ENCODE measurements at regions not wholly inside any gene's neighbourhood (a gene's known extent, or its start where the extent isn't known, plus 50 kb on each side); places are given as distances from the start of the nearest gene placed in this dataset.
A peak's percentile ranks its signal among the peaks of the same experiment; 100 is the strongest.

- H3K9ac ChIP-seq (ENCODE audit: low read length) = no peak overlapping the region
- ChIA-PET RAD21 (ENCODE audit: low non-redundant PET in 1 of 2, low total read pairs in 2 of 2, uncharacterized antibody in 2 of 2, unreplicated experiment in 2 of 2) (no interaction called here), CTCF (no interaction called here), POLR2A (interaction anchor here (1.1 to 1.5 kb wide), 3 partner anchors 55 to 81 kb away, joined by 3 to 4 read pairs (median 4); no protein-coding TSS in a partner anchor)
- TF ChIP-seq RAD21 (IDR thresholded peaks at IDR 0.05; ENCODE audit: low read depth) = no peak
- TF ChIP-seq SIN3A (IDR thresholded peaks at IDR 0.05; ENCODE audit: low read depth) = no peak
- no peak for TF ChIP-seq EGR1 (IDR thresholded peaks at IDR 0.05; ENCODE audit: low read depth)
- TF ChIP-seq MAX (IDR thresholded peaks at IDR 0.05) = no peak
- TF ChIP-seq ZNF274 (IDR thresholded peaks at IDR 0.05; ENCODE audit: low read depth, low read length) = no peak
- no peak for TF ChIP-seq FOSL1 (IDR thresholded peaks at IDR 0.05; ENCODE audit: low read depth)
- no peak for TF ChIP-seq SRF (IDR thresholded peaks at IDR 0.05; ENCODE audit: low read depth)
- no peak for TF ChIP-seq CEBPB (IDR thresholded peaks at IDR 0.05; ENCODE audit: low read depth)
- no peak for TF ChIP-seq EZH2 (IDR thresholded peaks at IDR 0.05)
- no peak for TF ChIP-seq ELF1 (IDR thresholded peaks at IDR 0.05; ENCODE audit: borderline replicate concordance, low read depth)
- no peak overlapping the region for H3K27ac ChIP-seq (ENCODE audit: low read depth, low read length)
- H4K20me1 ChIP-seq (ENCODE audit: insufficient read depth) = no peaks in the 10 kb centered on the region
- no peak overlapping the region for H3K4me3 ChIP-seq (replicated peaks in 1 of 2; ENCODE audit: low read depth in 1 of 2, low read length in 2 of 2)
- no peak overlapping the region for H3K4me2 ChIP-seq (ENCODE audit: low read length)
- ATAC-seq = no peak
- no peaks in the 10 kb centered on the region for H3K9me3 ChIP-seq (ENCODE audit: control insufficient read depth in 1 of 2, insufficient read depth in 1 of 2, low read depth in 1 of 2, low read length in 2 of 2)
- intact Hi-C loops (cut with micrococcal nuclease) = no loop called here
- no peaks in the 10 kb centered on the region for H3K79me2 ChIP-seq (ENCODE audit: insufficient read depth, low read length)
- DNase-seq (ENCODE audit: low read depth, low spot score) = no peak
- no TSS peak for BruUV-seq (replicated peaks)
- H3K4me1 ChIP-seq (ENCODE audit: control insufficient read depth in 1 of 2, insufficient read depth in 2 of 2, low read length in 2 of 2) = peaks cover 37 to 41% of the 10 kb centered on the region in 2 experiments
- H3K9me2 ChIP-seq (ENCODE audit: insufficient read depth) = no peaks in the 10 kb centered on the region
- H2AFZ ChIP-seq (ENCODE audit: low read depth, low read length, poor library complexity, severe bottlenecking) = no peak overlapping the region
- H3K27me3 ChIP-seq (ENCODE audit: insufficient read depth, low read length) = no peaks in the 10 kb centered on the region
- H3K36me3 ChIP-seq (ENCODE audit: control insufficient read depth in 1 of 2, insufficient read depth in 2 of 2, low read length in 2 of 2) = no peaks in the 10 kb centered on the region
Observed at GRCh38 chr14:76967788-76968187, 60.7 kb downstream of the IRF2BPL start.

GRCh38 chr14:76965232-76965631 is 63.3 kb downstream of the IRF2BPL start:
- ChIA-PET POLR2A (no interaction called here), RAD21 (ENCODE audit: low non-redundant PET in 1 of 2, low total read pairs in 2 of 2, uncharacterized antibody in 2 of 2, unreplicated experiment in 2 of 2) (no interaction called here), CTCF (no interaction called here)
- intact Hi-C loops (cut with micrococcal nuclease) = no loop called here
- Histone ChIP-seq H3K4me2 (ENCODE audit: low read length) (peak overlapping the region; percentile 33; the same call in 1 of the 2 replicates), H3K9me3 (ENCODE audit: control insufficient read depth in 1 of 2, insufficient read depth in 1 of 2, low read depth in 1 of 2, low read length in 2 of 2) (no peaks in the 10 kb centered on the region), H3K27ac (ENCODE audit: low read depth, low read length) (peak overlapping the region; percentile 21; the same call in 1 of the 2 replicates), H3K27me3 (ENCODE audit: insufficient read depth, low read length) (no peaks in the 10 kb centered on the region), H3K4me1 (ENCODE audit: control insufficient read depth in 1 of 2, insufficient read depth in 2 of 2, low read length in 2 of 2) (peaks cover 58 to 67% of the 10 kb centered on the region in 2 experiments), H2AFZ (ENCODE audit: low read depth, low read length, poor library complexity, severe bottlenecking) (no peak overlapping the region), H3K4me3 (replicated peaks in 1 of 2; ENCODE audit: low read depth in 1 of 2, low read length in 2 of 2) (no peak overlapping the region), H4K20me1 (ENCODE audit: insufficient read depth) (no peaks in the 10 kb centered on the region), H3K36me3 (ENCODE audit: control insufficient read depth in 1 of 2, insufficient read depth in 2 of 2, low read length in 2 of 2) (no peaks in the 10 kb centered on the region), H3K9ac (ENCODE audit: low read length) (peak overlapping the region; percentile 19; the same call in 1 of the 2 replicates), H3K79me2 (ENCODE audit: insufficient read depth, low read length) (no peaks in the 10 kb centered on the region), H3K9me2 (ENCODE audit: insufficient read depth) (no peaks in the 10 kb centered on the region)
- BruUV-seq (replicated peaks) = no TSS peak
- ATAC-seq (no peak), DNase-seq (ENCODE audit: low read depth, low spot score) (no peak)
- TF ChIP-seq ELF1 (IDR thresholded peaks at IDR 0.05; ENCODE audit: borderline replicate concordance, low read depth) (no peak), ZNF274 (IDR thresholded peaks at IDR 0.05; ENCODE audit: low read depth, low read length) (no peak), ATF3 (IDR thresholded peaks at IDR 0.05) (no peak), EZH2phosphoT487 (IDR thresholded peaks at IDR 0.05; ENCODE audit: borderline replicate concordance) (no peak)
- TF ChIP-seq, protein P1, sequence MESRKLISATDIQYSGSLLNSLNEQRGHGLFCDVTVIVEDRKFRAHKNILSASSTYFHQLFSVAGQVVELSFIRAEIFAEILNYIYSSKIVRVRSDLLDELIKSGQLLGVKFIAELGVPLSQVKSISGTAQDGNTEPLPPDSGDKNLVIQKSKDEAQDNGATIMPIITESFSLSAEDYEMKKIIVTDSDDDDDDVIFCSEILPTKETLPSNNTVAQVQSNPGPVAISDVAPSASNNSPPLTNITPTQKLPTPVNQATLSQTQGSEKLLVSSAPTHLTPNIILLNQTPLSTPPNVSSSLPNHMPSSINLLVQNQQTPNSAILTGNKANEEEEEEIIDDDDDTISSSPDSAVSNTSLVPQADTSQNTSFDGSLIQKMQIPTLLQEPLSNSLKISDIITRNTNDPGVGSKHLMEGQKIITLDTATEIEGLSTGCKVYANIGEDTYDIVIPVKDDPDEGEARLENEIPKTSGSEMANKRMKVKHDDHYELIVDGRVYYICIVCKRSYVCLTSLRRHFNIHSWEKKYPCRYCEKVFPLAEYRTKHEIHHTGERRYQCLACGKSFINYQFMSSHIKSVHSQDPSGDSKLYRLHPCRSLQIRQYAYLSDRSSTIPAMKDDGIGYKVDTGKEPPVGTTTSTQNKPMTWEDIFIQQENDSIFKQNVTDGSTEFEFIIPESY (IDR thresholded peaks at IDR 0.05; ENCODE audit: extremely low read depth, insufficient replicate concordance, low read length) = no peak
- TF ChIP-seq, protein P2, sequence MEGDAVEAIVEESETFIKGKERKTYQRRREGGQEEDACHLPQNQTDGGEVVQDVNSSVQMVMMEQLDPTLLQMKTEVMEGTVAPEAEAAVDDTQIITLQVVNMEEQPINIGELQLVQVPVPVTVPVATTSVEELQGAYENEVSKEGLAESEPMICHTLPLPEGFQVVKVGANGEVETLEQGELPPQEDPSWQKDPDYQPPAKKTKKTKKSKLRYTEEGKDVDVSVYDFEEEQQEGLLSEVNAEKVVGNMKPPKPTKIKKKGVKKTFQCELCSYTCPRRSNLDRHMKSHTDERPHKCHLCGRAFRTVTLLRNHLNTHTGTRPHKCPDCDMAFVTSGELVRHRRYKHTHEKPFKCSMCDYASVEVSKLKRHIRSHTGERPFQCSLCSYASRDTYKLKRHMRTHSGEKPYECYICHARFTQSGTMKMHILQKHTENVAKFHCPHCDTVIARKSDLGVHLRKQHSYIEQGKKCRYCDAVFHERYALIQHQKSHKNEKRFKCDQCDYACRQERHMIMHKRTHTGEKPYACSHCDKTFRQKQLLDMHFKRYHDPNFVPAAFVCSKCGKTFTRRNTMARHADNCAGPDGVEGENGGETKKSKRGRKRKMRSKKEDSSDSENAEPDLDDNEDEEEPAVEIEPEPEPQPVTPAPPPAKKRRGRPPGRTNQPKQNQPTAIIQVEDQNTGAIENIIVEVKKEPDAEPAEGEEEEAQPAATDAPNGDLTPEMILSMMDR (IDR thresholded peaks at IDR 0.05 in 2 of 3, conservative IDR thresholded peaks at IDR 0.05 in 1 of 3; ENCODE audit: borderline replicate concordance in 1 of 3, insufficient read depth in 1 of 3, low read depth in 2 of 3, low read length in 2 of 3) = no peak
